NCI-H1417 (cell line): ENCODE measurements at regions not wholly inside any gene's neighbourhood (a gene's known extent, or its start where the extent isn't known, plus 50 kb on each side); places are given as distances from the start of the nearest gene placed in this dataset.
"Not testable (repeated sequence)": the region's sequence is repeated elsewhere in the genome, so short reads cannot be mapped to it uniquely, and the experiment has no call there.

Experiments used
- DNase-seq, 3 experiments: peaks; one replicate each; lab custom pipeline; 2025; lab: John Stamatoyannopoulos, UW

- no peak for DNase-seq
Measured at GRCh38 chr15:96582473-96582872, 252.0 kb downstream of the NR2F2 start.

- DNase-seq = peak in 2 of 3 experiments; percentile 12 to 36
Measured at GRCh38 chr15:96583671-96584070, 253.2 kb downstream of the NR2F2 start.

GRCh38 chr15:96585484-96586386, 255.2 kb downstream of the NR2F2 start:
- peak in 1 of 3 experiments; percentile 45 for DNase-seq

- no peak for DNase-seq
Measured at GRCh38 chr15:96586901-96587300, 256.4 kb downstream of the NR2F2 start.

GRCh38 chr15:96589864-96590263, 259.4 kb downstream of the NR2F2 start:
- DNase-seq = no peak

- DNase-seq = peak; percentile 37 to 78 (median 57)
Measured at GRCh38 chr15:96593735-96594134, 263.2 kb downstream of the NR2F2 start.

GRCh38 chr15:96595951-96596350, 265.5 kb downstream of the NR2F2 start:
- DNase-seq = no peak

GRCh38 chr15:96598514-96598913, 268.0 kb downstream of the NR2F2 start:
- peak in 2 of 3 experiments; percentile 54 to 88 for DNase-seq

GRCh38 chr15:96599268-96599667, 268.8 kb downstream of the NR2F2 start:
- DNase-seq = peak in 1 of 3 experiments; percentile 42

GRCh38 chr15:96600350-96600749, 269.9 kb downstream of the NR2F2 start:
- DNase-seq = no peak

GRCh38 chr15:96606617-96607016, 276.1 kb downstream of the NR2F2 start:
- no peak for DNase-seq

GRCh38 chr15:96610757-96611156, 280.3 kb downstream of the NR2F2 start:
- no peak for DNase-seq

GRCh38 chr15:96612917-96613316, 282.4 kb downstream of the NR2F2 start:
- DNase-seq = no peak

GRCh38 chr15:96619174-96619573, 288.7 kb downstream of the NR2F2 start:
- no peak for DNase-seq

- DNase-seq = no peak
Measured at GRCh38 chr15:96622714-96623113, 292.2 kb downstream of the NR2F2 start.

GRCh38 chr15:96625256-96625655, 294.8 kb downstream of the NR2F2 start:
- DNase-seq = no peak

- no peak for DNase-seq
Measured at GRCh38 chr15:96627031-96627568, 296.6 kb downstream of the NR2F2 start.

GRCh38 chr15:96629511-96629910, 299.0 kb downstream of the NR2F2 start:
- DNase-seq = no peak

GRCh38 chr15:96638793-96639192, 308.3 kb downstream of the NR2F2 start:
- no peak for DNase-seq

GRCh38 chr15:96645796-96646195, 315.3 kb downstream of the NR2F2 start:
- DNase-seq = no peak

- no peak for DNase-seq
Measured at GRCh38 chr15:96648866-96649265, 318.4 kb downstream of the NR2F2 start.

GRCh38 chr15:96657096-96657495, 326.6 kb downstream of the NR2F2 start:
- no peak for DNase-seq

- not testable (repeated sequence) for DNase-seq
Measured at GRCh38 chr15:96666979-96667378, 336.5 kb downstream of the NR2F2 start.
